Activated T-cell treated with anti-CD3 and anti-CD28 coated beads, Interleukin-2, amount 50 U/mL, for 1 hour (primary cell): ENCODE measurements at regions not wholly inside any gene's neighbourhood (a gene's known extent, or its start where the extent isn't known, plus 50 kb on each side); places are given as distances from the start of the nearest gene placed in this dataset.
"Not testable (repeated sequence)": the region's sequence is repeated elsewhere in the genome, so short reads cannot be mapped to it uniquely, and the experiment has no call there.

ENCODE experiments used
- DNase-seq: peaks from one replicate; pipeline ENCODE4 v3.0.0-alpha.2; 2020

- no peak for DNase-seq
Measured at GRCh38 chr12:5166976-5167375, 123.3 kb downstream of the KCNA5 start.

GRCh38 chr12:5168148-5168547 lies 124.5 kb downstream of the KCNA5 start:
- no peak for DNase-seq

DNA sequence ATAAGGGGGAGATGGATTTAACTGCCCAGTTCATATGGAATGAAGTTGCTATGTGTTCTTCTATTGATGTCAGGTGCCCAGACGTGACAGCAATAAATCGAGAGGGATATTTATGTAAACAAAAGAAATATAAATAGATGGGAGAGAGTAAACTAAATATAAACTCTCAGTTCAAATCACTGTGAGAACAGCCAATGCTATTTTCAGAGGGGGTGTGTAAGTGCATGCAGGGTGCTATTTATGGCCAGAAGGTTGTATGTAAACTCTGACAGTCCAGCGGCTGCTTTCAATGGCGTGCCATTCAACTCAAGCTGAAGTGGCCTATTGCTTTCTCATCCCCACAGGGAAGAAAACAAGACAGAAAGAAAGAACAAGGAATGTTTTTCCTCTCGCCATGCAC lies 127.2 kb downstream of the KCNA5 start:
- no peak for DNase-seq

DNA sequence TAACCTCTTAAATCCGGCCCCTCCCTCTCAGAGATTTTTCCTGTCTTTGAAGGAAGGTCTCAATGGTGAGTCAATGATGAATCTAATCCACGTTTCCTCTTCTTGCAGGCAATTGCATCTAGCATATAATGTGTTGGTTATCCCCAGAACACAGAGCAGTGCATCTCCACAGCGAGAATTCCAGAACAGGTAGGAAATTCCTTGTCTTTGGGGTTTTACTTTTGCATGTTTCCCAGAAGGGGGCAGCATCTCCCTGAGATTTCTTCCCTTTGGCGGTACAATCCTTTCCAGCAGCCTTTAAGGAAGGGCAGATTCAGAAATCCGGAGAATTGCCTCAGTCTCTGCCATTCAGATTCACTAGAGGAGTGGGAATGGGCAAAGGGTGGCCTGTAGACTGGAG lies 128.0 kb downstream of the KCNA5 start:
- DNase-seq, result no peak

DNA sequence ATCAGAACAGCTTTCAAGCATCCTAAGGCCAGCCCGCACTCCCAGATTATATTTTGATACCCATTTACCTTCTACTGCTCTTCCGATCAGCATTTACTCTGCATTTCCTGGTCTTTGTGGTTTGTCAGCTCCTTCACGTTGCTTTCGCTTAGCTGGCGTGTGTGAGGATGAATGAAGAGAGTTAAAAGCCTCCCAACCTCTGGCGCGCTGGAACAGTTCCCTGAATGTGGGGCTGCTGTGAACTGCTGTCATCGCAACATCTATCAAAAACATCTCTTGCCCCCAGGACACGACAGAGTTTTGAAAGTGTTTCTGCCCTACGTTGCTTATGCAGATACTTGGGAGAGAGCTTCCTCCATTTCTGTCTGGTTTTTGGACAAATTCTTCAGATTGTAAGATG lies 129.2 kb downstream of the KCNA5 start:
- no peak for DNase-seq

- DNase-seq, result no peak
Measured at GRCh38 chr12:5173511-5174011, 129.9 kb downstream of the KCNA5 start.

- DNase-seq, result not testable (repeated sequence)
Measured at GRCh38 chr12:5175415-5175814, 131.7 kb downstream of the KCNA5 start.

GRCh38 chr12:5176036-5176435 lies 132.4 kb downstream of the KCNA5 start:
- no peak for DNase-seq

- DNase-seq, result no peak
Measured at GRCh38 chr12:5177096-5177495, 133.4 kb downstream of the KCNA5 start.

DNA sequence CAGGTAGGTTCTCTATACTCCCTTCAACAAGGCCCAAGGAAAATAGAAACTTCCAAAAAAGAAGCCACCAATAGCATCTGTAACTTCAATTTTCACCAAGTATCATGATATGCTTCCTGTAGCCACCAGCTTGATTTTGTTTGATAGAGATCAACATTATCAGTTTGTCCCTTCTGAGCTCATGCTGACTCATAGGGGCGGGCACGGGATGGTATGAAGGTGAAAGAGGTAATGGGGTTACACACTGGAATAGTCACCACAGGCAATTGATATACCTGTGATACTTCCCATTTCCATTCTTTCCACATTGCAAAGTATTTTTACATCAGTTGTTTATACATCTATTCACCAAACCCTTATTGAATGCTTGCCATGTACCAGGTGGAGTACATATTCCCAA lies 134.1 kb downstream of the KCNA5 start:
- no peak for DNase-seq

DNA sequence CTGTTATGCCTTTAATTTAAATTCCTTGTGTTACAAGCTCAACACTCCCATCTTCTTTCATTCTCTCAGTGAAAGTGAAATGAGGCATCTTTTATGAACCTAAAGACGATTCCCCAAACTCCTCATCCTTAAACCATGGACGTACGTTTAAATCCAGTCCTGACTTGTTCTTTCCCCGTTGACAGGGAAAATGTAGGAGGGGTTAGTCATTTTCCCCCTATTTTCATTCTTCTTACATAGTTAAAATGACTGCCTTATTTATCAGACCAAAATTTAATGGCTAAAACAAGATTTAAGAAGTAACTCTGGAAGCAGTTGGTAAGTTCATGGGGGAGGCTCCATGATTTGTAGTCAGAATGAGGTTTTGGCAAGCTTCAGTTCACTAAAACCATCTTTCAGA lies 134.9 kb downstream of the KCNA5 start:
- no peak for DNase-seq

GRCh38 chr12:5180496-5180895 lies 136.8 kb downstream of the KCNA5 start:
- DNase-seq, result no peak

- no peak for DNase-seq
Measured at GRCh38 chr12:5184186-5184585, 140.5 kb downstream of the KCNA5 start.

- no peak for DNase-seq
Measured at GRCh38 chr12:5185435-5186069, 141.9 kb downstream of the KCNA5 start.

GRCh38 chr12:5186715-5187114 lies 143.0 kb downstream of the KCNA5 start:
- no peak for DNase-seq

GRCh38 chr12:5187136-5187535 lies 143.5 kb downstream of the KCNA5 start:
- DNase-seq, result no peak

GRCh38 chr12:5188472-5188871 lies 144.8 kb downstream of the KCNA5 start:
- no peak for DNase-seq

DNA sequence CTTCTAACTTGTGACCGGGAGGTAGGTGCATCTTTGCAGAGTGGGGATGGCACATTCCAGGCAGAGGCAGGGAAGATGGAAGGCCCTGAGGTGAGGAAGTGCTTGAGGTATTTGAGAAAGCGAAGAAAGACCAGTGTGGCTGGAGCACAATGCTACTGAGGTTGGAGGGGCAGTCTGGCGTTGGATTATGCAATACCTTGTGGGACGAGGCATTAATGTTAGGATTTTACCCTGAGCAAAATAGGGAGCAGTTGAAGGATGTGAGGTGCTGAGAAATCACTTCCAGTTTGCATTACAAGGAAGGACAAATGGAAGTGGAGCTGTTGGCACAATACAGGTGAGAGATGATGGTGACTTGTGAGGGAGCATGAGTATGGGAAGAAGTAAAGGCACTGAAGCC lies 145.5 kb downstream of the KCNA5 start:
- DNase-seq, result no peak

GRCh38 chr12:5191803-5192538 lies 148.3 kb downstream of the KCNA5 start:
- DNase-seq, result no peak

GRCh38 chr12:5192726-5193125 lies 149.0 kb downstream of the KCNA5 start:
- no peak for DNase-seq

DNA sequence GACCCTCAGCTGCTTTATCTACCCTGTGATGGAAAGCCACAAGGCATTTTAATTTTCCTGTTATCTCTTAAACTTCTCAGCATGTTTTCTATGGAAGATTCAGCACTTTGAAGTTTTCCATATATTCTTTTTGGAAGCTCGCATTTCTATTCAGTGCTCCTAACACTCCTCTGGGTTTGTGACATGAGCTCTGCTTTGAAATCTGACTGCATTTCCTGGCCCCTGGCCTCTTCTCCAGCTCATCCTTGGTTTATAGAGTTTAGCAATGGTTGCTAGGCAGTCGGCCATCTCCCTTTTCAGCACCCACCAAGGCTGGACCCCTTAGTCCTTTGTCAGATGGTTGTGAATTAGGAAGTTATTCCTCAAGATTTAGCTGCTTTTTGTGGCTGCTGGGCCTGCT lies 150.6 kb downstream of the KCNA5 start:
- DNase-seq, result no peak

- DNase-seq, result no peak
Measured at GRCh38 chr12:5195244-5195643, 151.6 kb downstream of the KCNA5 start.

DNA sequence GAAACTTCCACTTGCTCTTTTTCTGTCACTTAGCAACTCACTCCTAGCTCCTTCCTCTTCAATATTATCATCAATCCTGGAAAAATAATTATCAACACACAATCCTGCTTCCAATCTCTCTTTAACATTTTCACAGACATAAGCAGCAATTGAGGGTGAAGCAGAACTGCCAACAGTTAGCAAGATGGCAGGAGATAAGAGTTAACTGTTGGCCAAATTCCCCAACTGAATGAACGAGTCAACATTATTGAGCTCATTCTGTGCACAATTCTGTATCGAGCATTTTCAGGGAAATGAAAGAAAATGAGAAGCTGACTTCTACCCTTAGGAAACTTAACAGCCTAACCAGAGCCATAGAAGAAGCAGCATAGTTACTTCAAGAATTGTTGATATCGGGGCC lies 152.0 kb downstream of the KCNA5 start:
- DNase-seq, result no peak

GRCh38 chr12:5197131-5197530 lies 153.5 kb downstream of the KCNA5 start:
- no peak for DNase-seq

GRCh38 chr12:5197656-5198055 lies 154.0 kb downstream of the KCNA5 start:
- no peak for DNase-seq
